GM18520 (cell line): ENCODE measurements at regions not wholly inside any gene's neighbourhood (a gene's known extent, or its start where the extent isn't known, plus 50 kb on each side); places are given as distances from the start of the nearest gene placed in this dataset.

Experiments
- ATAC-seq: cut with Tn5 transposase; IDR thresholded peaks from one replicate; pipeline ENCODE4 v1.9.1; 2021; ENCODE audit not compliant: unreplicated experiment

GRCh38 chr10:58932577-58933314, 243.7 kb upstream of the PHYHIPL start:
- no peak for ATAC-seq

DNA sequence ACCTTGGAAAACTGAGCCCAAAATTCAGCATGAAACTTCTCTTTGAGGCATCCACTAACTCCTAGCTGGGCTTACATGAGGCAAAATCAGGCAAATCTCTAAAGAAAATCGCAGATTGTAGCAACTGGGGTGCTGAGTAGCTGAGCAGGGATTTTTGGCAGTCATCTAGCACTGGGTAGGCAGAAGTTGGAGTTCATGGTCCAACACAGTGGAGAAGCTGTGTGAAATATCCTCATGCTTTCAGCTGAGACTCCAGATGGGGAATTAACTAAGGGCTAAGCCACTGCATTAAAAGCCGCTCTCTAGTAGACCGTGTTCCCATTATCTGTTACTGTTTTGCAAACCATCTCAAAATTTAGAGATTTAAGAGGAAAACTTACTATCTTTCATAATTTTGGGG, 240.1 kb upstream of the PHYHIPL start:
- ATAC-seq = no peak

GRCh38 chr10:58937423-58937822, 239.0 kb upstream of the PHYHIPL start:
- no peak for ATAC-seq

DNA sequence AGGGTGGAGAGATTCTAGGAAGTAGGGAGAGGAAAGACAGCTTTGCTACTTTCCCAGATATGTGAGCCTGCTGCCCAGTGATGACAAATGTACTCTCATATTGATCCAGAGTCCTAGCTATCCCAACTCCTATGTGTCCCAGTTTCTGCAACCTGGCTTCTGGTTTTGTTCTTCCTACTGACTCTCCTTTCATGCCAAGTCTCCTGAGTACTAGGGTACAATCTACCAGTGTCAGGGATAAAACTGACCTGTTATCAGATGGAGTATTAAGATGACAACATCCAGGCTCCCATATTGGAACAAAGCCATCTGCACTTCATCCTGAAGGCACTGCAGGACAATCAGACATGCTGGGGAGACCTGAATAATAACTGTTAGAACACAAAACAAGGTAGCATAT, 233.7 kb upstream of the PHYHIPL start:
- no peak for ATAC-seq

DNA sequence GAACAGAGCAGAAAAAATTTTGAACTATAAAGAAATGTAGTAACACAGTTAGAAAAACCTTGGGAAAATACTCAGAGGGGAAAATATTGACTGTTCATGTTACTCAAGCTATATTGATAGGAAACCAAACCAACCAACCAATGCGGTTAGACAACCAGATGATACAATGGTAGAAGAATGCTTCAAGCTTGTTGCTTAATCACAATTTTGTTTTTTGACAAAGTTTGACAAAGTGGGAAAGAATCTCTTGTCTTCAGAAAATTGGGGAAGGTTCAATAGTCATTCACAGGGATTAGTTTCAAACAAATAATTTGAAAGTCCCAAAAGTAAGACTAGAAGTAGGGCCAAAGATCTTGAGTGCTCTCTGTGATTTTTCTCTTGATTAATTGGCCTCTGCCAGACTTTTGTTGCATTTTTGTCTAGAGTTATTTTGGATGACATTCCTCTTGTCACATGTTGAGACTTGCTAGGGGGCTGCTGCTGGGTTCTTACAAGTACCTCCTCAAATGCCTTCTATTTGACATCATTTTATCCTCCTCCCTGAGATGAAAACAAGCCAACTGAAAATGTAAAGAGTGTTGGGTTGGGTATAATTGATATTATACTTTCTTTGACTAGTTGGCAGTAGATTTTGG, 233.1 kb upstream of the PHYHIPL start:
- no peak for ATAC-seq

DNA sequence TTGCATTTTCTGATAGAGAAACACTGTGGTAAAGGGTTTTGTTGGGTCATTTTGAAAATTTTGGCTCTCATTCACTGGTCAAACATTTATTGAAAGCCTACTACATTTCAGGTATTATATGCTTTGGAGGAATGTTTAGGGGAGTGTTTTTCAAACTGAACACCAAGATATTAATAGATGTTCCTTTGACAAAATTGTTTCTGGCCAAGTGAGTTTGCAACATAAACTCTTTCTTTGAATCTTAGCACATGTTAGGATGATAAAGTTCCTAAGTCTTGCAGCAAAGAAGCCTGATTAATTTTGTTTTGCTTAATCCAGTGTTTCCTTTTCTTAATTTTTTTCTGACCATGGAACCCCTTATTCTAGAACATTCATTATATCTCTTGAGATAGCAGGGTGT, 232.5 kb upstream of the PHYHIPL start:
- ATAC-seq = no peak

GRCh38 chr10:58948303-58948702, 228.1 kb upstream of the PHYHIPL start:
- ATAC-seq = no peak

DNA sequence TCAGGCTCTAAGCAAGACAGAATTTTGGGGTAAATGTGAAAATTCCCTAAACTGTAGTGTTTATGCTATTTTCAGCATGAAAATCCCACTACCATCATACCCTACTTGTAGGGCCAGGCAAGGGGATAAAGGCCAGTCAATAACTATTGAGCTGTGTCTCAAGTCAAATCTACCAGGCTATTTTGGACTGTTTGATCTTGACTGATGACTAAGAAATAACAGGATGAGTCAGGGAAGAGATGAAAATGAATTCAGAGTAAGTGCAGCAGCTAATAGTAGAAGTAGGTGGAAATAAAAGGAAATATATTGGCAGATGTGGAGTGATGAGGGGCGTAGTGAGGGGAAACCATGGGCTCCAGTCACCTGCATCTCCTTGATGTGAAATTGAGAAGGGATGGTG, 225.8 kb upstream of the PHYHIPL start:
- no peak for ATAC-seq

- no peak for ATAC-seq
Measured at GRCh38 chr10:58951087-58951486, 225.4 kb upstream of the PHYHIPL start.

- ATAC-seq = no peak
Measured at GRCh38 chr10:58951746-58952145, 224.7 kb upstream of the PHYHIPL start.

- ATAC-seq = no peak
Measured at GRCh38 chr10:58952162-58952601, 224.3 kb upstream of the PHYHIPL start.

DNA sequence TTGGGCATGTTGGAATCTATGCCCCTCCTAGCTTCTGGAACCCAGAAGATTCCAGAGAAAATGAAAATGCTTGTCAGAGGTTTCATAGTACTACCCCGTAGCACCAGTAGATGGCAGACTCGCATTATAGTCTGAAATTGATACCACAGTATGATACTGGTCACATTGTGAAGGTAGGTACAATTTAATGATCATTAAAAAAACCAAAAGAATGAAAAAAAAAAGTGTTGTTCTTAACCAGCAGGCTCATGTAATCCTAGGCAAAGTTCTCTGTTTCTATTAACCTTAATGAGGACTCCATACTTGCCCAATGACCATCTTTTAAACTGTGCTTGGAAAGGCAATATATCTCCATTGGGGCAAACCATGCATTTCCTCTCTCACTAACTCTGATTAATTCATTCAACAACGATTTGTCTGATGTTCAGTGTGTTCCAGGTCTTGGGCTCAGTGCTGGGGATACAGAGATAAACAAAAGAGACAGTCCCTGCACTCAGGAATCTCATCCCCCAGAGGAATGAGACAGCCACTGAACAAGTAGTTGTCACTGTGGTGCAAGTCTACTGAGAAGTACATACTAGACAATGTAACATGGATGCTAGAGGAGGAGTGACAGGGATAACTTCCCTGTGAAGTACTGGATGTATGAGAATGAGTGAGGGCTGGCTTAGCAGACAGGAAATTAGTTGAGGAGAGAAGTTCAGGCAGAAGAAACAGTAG, 223.5 kb upstream of the PHYHIPL start:
- ATAC-seq = peak; percentile 52

DNA sequence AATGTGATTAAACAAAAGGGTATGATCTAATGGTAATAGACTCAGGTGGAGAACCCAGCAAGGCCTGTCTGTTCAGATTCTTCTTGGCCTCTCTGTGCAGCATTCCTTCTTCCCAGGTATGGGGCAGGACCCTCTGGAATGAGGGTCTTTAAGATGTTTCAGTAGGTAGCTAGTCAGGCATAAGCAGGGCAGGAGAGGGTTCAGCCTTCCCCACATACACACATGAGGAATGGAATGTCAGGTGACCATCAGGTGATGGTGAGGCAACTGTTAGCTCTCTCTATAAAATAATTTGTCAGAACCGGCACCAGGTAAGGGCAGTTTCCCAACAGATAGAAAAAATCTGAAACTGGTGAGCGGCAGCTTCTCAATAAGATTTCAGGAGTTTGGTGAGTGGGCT, 222.3 kb upstream of the PHYHIPL start:
- no peak for ATAC-seq

- no peak for ATAC-seq
Measured at GRCh38 chr10:58955615-58956014, 220.8 kb upstream of the PHYHIPL start.

DNA sequence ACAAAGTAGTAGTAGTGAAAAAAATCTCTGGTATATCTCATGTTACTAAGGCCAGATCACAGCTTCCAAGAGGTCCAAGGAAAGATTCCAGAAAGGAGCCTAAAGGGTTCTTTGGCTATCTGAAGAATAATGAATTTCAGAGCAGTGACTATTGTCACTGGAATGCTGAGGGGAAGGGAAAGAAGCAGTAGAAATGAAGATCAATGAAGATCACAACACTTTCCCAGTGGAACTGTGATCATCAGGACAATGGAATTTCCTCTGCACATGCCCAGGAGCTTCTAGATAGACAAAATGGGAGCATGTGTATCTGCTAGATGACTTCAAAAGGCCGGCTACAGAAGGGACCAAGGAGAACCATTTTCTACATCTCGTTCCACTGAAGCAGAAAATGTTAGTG, 219.5 kb upstream of the PHYHIPL start:
- no peak for ATAC-seq

GRCh38 chr10:58957517-58957916, 218.9 kb upstream of the PHYHIPL start:
- ATAC-seq = no peak

GRCh38 chr10:58963101-58963534, 213.3 kb upstream of the PHYHIPL start:
- no peak for ATAC-seq

DNA sequence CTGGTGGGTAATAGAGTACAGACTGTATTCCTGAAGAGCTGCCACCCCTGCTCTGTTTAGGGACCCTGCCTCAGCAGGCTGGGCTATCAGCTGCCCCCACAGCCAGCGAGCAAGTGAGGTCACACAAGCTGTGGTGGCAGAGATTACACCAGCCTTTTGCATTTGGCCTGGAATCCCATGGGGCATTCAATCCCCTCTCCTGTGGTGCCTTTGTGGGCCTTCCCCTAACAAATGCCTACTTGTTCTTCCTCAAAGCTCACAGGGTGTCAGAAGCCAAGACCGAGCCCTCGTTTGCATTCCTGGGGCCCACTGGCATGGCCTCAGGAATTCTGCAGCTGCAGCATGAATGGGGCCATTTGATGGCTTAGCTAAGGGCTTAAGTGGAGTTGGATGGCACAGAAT, 212.7 kb upstream of the PHYHIPL start:
- ATAC-seq = no peak

GRCh38 chr10:58965855-58966254, 210.6 kb upstream of the PHYHIPL start:
- ATAC-seq = no peak

GRCh38 chr10:58967551-58968388, 208.7 kb upstream of the PHYHIPL start:
- peak; percentile 90 for ATAC-seq

GRCh38 chr10:58968389-58968755, 208.1 kb upstream of the PHYHIPL start:
- no peak for ATAC-seq
